ENCODE measurements at regions not wholly inside any gene's neighbourhood (a gene's known extent, or its start where the extent isn't known, plus 50 kb on each side); places are given as distances from the start of the nearest gene placed in this dataset.

- Histone ChIP-seq H3K27me3 (ENCODE audit: insufficient read depth, low read length) (no peaks in the 10 kb centered on the region), H3K9me3 (ENCODE audit: low read length) (peaks cover 11% of the 10 kb centered on the region), H3K27ac (ENCODE audit: low read depth, low read length, poor library complexity, severe bottlenecking) (no peak overlapping the region), H3F3A (ENCODE audit: insufficient read depth, low read length) (no peaks in the 10 kb centered on the region), H3K36me3 (ENCODE audit: insufficient read depth, low read length) (peaks cover 8% of the 10 kb centered on the region), H3K4me3 (ENCODE audit: low read depth, low read length, poor library complexity, severe bottlenecking) (no peak overlapping the region), H3K9me2 (ENCODE audit: low read depth, low read length) (no peaks in the 10 kb centered on the region), H3K79me2 (ENCODE audit: insufficient read depth, low read length) (no peaks in the 10 kb centered on the region), H3K4me1 (ENCODE audit: insufficient read depth, low read length, severe bottlenecking) (no peaks in the 10 kb centered on the region), H3K4me2 (ENCODE audit: low read length) (no peak overlapping the region), H3K9ac (ENCODE audit: low read length) (no peak overlapping the region), H2AFZ (ENCODE audit: low read length) (no peak overlapping the region), H4K20me1 (ENCODE audit: insufficient read depth, low read length) (no peaks in the 10 kb centered on the region)
- TF ChIP-seq CTCF (IDR thresholded peaks at IDR 0.05; ENCODE audit: low read length) (no peak), EZH2 (IDR thresholded peaks at IDR 0.05; ENCODE audit: borderline replicate concordance, low read length) (no peak)
These were observed 985.2 kb upstream of the B3GALT2 start for GRCh38 chr1:194171596-194171995.

GRCh38 chr1:194167956-194168640, 981.7 kb upstream of the B3GALT2 start:
- Histone ChIP-seq H3K9ac (ENCODE audit: low read length) (no peak overlapping the region), H3K4me1 (ENCODE audit: insufficient read depth, low read length, severe bottlenecking) (peaks cover 5% of the 10 kb centered on the region), H3K27ac (ENCODE audit: low read depth, low read length, poor library complexity, severe bottlenecking) (no peak overlapping the region), H2AFZ (ENCODE audit: low read length) (no peak overlapping the region), H3K9me2 (ENCODE audit: low read depth, low read length) (no peaks in the 10 kb centered on the region), H3K4me3 (ENCODE audit: low read depth, low read length, poor library complexity, severe bottlenecking) (no peak overlapping the region), H3K9me3 (ENCODE audit: low read length) (peaks cover 11% of the 10 kb centered on the region), H3K36me3 (ENCODE audit: insufficient read depth, low read length) (peaks cover 21% of the 10 kb centered on the region), H3K79me2 (ENCODE audit: insufficient read depth, low read length) (no peaks in the 10 kb centered on the region), H4K20me1 (ENCODE audit: insufficient read depth, low read length) (no peaks in the 10 kb centered on the region), H3K4me2 (ENCODE audit: low read length) (no peak overlapping the region), H3K27me3 (ENCODE audit: insufficient read depth, low read length) (no peaks in the 10 kb centered on the region), H3F3A (ENCODE audit: insufficient read depth, low read length) (no peaks in the 10 kb centered on the region)
- TF ChIP-seq CTCF (IDR thresholded peaks at IDR 0.05; ENCODE audit: low read length) (no peak), EZH2 (IDR thresholded peaks at IDR 0.05; ENCODE audit: borderline replicate concordance, low read length) (no peak)

GRCh38 chr1:194164755-194165154, 978.3 kb upstream of the B3GALT2 start:
- Histone ChIP-seq H3K36me3 (ENCODE audit: insufficient read depth, low read length) (peaks cover 21% of the 10 kb centered on the region), H3K9me2 (ENCODE audit: low read depth, low read length) (no peaks in the 10 kb centered on the region), H3K9ac (ENCODE audit: low read length) (no peak overlapping the region), H3K27ac (ENCODE audit: low read depth, low read length, poor library complexity, severe bottlenecking) (no peak overlapping the region), H3K9me3 (ENCODE audit: low read length) (0 out of 2 replicates have a peak, but pooled peaks cover 2% of the 10 kb centered on the region), H3K4me1 (ENCODE audit: insufficient read depth, low read length, severe bottlenecking) (peaks cover 16% of the 10 kb centered on the region), H3K79me2 (ENCODE audit: insufficient read depth, low read length) (no peaks in the 10 kb centered on the region), H3K4me3 (ENCODE audit: low read depth, low read length, poor library complexity, severe bottlenecking) (no peak overlapping the region), H3F3A (ENCODE audit: insufficient read depth, low read length) (no peaks in the 10 kb centered on the region), H3K27me3 (ENCODE audit: insufficient read depth, low read length) (no peaks in the 10 kb centered on the region), H3K4me2 (ENCODE audit: low read length) (no peak overlapping the region), H2AFZ (ENCODE audit: low read length) (no peak overlapping the region), H4K20me1 (ENCODE audit: insufficient read depth, low read length) (no peaks in the 10 kb centered on the region)
- TF ChIP-seq CTCF (IDR thresholded peaks at IDR 0.05; ENCODE audit: low read length) (no peak), EZH2 (IDR thresholded peaks at IDR 0.05; ENCODE audit: borderline replicate concordance, low read length) (no peak)
